ENCODE measurements at regions not wholly inside any gene's neighbourhood (a gene's known extent, or its start where the extent isn't known, plus 50 kb on each side); places are given as distances from the start of the nearest gene placed in this dataset.
"Not testable (repeated sequence)": the region's sequence is repeated elsewhere in the genome, so short reads cannot be mapped to it uniquely, and the experiment has no call there.

GRCh38 chr16:52770828-52771227, 223.9 kb upstream of the TOX3 start:
- H3K9me3 ChIP-seq, result no peaks in the 10 kb centered on the region; the same call in 1 of the 2 replicates
- H3K27me3 ChIP-seq, result peaks cover 38% of the 10 kb centered on the region
- DNase-seq, result no peak
- H3K4me3 ChIP-seq, result no peak overlapping the region
- H3K36me3 ChIP-seq, result no peaks in the 10 kb centered on the region

- Histone ChIP-seq H3K9me3 (no peaks in the 10 kb centered on the region), H3K36me3 (no peaks in the 10 kb centered on the region)
These were observed 211.5 kb upstream of the TOX3 start for GRCh38 chr16:52758473-52758855.

GRCh38 chr16:52757746-52758472, 211.0 kb upstream of the TOX3 start:
- H3K9me3 ChIP-seq, result no peaks in the 10 kb centered on the region
- H3K36me3 ChIP-seq, result no peaks in the 10 kb centered on the region
- peaks cover under 1% of the 10 kb centered on the region; the same call in 1 of the 2 replicates for H3K27me3 ChIP-seq
- H3K4me3 ChIP-seq, result no peak overlapping the region
- DNase-seq, result no peak

More at GRCh38 chr16:52758473-52758855, 211.5 kb upstream of the TOX3 start:
- H3K4me3 ChIP-seq, result no peak overlapping the region
- DNase-seq, result no peak
- H3K27me3 ChIP-seq, result peaks cover 6% of the 10 kb centered on the region; the same call in 1 of the 2 replicates

DNA sequence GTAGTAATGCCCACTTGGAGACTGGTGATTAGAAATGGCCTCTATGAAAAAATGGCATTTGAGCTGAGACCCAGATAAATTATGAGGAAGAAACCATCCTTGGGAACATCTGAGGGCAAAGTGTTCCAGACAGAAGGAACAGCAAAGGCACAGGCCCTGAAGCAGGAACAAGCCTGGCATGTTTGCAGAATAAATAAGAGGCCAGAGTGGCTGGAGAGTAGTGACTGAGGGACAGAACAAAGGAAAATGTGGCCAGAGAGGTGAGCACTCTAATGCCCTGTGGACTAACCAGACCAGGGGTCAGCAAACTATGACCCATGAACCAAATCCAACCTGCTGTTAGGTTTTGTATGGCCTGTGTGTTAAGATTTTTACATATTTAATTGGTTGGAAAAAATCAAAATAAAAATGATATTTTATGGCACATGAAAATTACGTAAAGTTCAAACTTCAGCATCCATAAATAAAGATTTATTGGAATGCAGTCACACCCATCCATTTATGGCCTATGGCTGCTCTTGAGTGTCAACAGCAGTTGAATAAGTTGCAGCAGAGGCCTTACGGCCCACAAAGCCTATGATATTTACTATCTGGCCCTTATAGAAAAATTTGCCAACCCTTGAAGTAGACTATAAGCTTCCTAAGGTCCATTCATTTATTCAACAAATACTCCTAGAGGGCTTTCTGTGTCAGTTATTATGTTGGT, 210.0 kb upstream of the TOX3 start:
- Histone ChIP-seq H3K9me3 (no peaks in the 10 kb centered on the region), H3K4me3 (no peak overlapping the region), H3K27me3 (peaks cover 5% of the 10 kb centered on the region), H3K36me3 (no peaks in the 10 kb centered on the region)
- DNase-seq, result no peak

DNA sequence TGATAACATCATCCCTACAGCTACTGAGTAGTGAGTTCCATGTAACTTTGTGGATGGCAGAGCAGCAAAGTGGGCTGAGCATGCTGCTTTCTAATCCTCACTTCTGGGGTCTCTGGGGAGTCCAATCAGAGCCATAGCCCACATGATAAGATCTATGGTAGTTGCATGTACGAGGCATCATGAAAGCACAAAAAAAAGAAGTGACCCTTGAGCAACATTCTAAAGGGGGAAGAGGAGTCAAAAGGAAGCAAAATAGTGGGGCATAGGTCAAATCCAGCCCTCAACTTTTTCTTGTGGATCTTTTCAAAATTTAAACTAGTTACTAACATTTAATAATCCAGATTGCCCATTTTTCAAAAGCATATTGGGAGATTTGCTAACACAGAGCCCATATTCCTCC, 208.5 kb upstream of the TOX3 start:
- Histone ChIP-seq H3K36me3 (no peaks in the 10 kb centered on the region), H3K27me3 (peaks cover 5% of the 10 kb centered on the region), H3K9me3 (no peaks in the 10 kb centered on the region), H3K4me3 (no peak overlapping the region)
- DNase-seq, result no peak

DNA sequence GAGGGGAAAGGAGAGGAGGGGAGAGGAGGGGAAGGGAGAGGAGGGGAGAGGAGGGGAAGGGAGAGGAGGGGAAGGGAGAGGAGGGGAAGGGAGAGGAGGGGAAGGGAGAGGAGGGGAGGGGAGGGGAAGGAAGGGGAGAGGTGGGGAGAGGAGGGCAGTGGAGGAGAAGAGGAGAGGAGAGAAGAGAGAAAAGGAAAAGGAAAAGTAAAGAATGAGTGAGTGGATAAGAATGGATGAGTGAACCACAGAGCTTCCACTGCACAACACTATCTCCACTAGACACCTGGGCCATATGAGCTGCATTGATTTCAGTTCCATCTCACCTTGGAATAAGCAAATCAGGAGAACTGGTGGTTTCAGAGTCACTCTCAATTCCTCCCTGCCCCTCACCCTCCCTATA, 204.1 kb upstream of the TOX3 start:
- Histone ChIP-seq H3K27me3 (peaks cover 14% of the 10 kb centered on the region), H3K9me3 (no peaks in the 10 kb centered on the region; the same call in 1 of the 2 replicates), H3K4me3 (no peak overlapping the region), H3K36me3 (no peaks in the 10 kb centered on the region)
- DNase-seq, result no peak

DNA sequence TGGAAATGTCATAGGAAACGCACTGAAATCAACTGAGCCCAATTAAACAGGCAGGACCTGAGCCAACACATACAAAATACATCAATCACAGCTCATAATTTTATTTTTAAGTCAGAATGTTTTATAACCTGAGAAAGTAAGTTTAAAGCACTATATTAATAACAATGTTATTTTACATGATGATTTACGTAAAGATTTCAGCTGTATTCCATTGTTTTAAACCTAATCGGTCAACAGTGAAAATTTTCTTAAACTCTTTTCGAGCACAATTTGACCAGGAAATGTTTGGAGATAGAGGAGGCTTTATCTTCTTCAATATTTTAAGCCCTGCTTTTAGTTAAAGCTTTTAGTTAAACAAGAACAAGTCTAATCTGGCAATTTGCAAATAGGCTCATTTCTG, 201.8 kb upstream of the TOX3 start:
- DNase-seq, result no peak
- H3K9me3 ChIP-seq, result no peaks in the 10 kb centered on the region; the same call in 1 of the 2 replicates
- no peaks in the 10 kb centered on the region for H3K36me3 ChIP-seq
- no peak overlapping the region for H3K4me3 ChIP-seq
- peaks cover 14% of the 10 kb centered on the region for H3K27me3 ChIP-seq

DNA sequence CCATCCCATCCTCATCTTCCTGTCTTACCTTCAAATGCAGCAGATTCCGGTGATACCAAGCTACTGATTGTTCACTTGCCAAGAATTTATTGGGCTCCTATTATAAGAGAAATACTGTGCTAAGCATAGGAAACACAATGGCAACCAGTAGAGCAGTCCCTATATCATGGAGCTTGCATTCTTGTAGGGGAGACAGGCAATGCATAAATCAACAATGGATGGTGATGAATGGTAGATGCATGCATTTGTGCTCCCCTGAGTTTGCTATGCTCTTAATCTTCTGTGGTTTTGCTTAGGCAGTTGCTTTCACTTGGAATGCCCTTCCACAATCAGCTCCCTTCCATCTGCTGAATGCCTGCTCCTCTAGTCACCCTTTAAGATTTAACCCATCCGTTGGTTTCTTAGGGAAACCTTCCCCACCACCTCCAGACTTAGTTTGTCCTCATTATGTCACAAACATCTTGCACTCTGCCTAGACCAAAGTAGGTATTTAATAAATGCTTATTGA, 200.2 kb upstream of the TOX3 start:
- Histone ChIP-seq H3K27me3 (peaks cover 9% of the 10 kb centered on the region), H3K4me3 (no peak overlapping the region), H3K36me3 (no peaks in the 10 kb centered on the region), H3K9me3 (no peaks in the 10 kb centered on the region; the same call in 1 of the 2 replicates)
- DNase-seq, result no peak

DNA sequence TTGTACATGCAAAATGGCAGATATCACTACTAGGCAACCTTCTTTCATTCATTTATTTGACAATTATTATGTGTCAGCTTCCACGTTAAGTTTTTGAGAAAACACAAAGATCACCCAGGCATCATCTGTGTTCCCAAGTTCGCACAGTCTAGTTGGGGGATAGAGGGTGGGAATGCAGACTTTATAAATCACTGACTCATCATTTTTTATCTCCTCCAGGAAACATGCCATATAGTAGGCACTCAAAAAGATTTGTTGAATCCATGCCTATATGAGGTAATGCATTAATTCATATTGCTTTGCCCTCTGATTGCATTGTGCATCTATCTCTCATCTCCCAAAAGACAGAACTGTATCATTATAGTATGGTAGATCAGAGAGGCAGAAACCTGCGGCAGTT, 196.8 kb upstream of the TOX3 start:
- H3K4me3 ChIP-seq, result no peak overlapping the region
- H3K36me3 ChIP-seq, result no peaks in the 10 kb centered on the region
- no peak for DNase-seq
- peaks cover 5% of the 10 kb centered on the region for H3K27me3 ChIP-seq
- H3K9me3 ChIP-seq, result no peaks in the 10 kb centered on the region; the same call in 1 of the 2 replicates

GRCh38 chr16:52742608-52743170, 195.7 kb upstream of the TOX3 start:
- no peak overlapping the region for H3K4me3 ChIP-seq
- no peaks in the 10 kb centered on the region; the same call in 1 of the 2 replicates for H3K9me3 ChIP-seq
- H3K36me3 ChIP-seq, result no peaks in the 10 kb centered on the region
- H3K27me3 ChIP-seq, result peaks cover 3% of the 10 kb centered on the region
- DNase-seq, result no peak

DNA sequence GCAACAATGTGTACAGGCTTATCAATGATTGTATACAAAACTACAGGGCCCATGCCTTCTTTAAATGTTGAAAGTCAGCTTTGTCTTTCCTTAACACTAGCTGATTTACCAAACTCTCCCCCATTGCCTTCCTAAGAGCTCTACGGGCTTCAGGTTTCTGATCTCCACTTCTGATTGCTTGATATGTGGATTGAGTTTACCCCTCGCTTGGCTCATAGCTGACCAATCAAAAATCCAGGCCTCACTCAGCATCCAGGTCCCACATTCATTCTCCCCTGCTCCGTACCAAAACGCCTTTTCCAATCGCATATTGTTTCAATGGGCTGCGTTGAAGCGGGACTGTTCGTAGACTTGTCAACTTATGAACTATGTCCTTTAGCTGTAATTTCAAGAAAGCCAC, 195.1 kb upstream of the TOX3 start:
- Histone ChIP-seq H3K36me3 (no peaks in the 10 kb centered on the region), H3K27me3 (no peaks in the 10 kb centered on the region; the same call in 1 of the 2 replicates)
- no peak for DNase-seq

GRCh38 chr16:52741351-52741750, 194.4 kb upstream of the TOX3 start:
- Histone ChIP-seq H3K36me3 (no peaks in the 10 kb centered on the region), H3K27me3 (no peaks in the 10 kb centered on the region; the same call in 1 of the 2 replicates), H3K4me3 (no peak overlapping the region), H3K9me3 (no peaks in the 10 kb centered on the region)
- DNase-seq, result no peak

More for the DNA sequence above, 195.1 kb upstream of the TOX3 start:
- Histone ChIP-seq H3K4me3 (no peak overlapping the region), H3K9me3 (no peaks in the 10 kb centered on the region)

DNA sequence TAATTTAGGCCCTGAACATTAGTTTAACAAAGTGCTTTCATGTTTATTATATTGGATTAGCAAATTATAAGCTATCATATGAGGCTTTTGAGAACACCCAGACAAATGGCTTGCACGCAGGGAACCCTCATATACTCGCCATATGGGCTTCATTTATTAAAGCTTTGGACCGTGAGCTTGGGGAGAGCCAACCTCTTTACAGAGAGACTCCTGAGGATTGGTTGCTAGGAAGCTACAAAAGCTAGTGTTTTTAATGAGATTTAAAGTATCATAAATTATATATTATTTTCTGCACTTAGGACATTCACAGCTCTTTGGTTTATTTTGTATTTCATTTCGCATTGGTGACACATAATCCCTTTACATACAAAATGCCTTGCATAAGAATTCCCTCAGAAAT, 193.8 kb upstream of the TOX3 start:
- Histone ChIP-seq H3K27me3 (no peaks in the 10 kb centered on the region; the same call in 1 of the 2 replicates), H3K9me3 (no peaks in the 10 kb centered on the region), H3K36me3 (no peaks in the 10 kb centered on the region), H3K4me3 (no peak overlapping the region)
- no peak for DNase-seq

DNA sequence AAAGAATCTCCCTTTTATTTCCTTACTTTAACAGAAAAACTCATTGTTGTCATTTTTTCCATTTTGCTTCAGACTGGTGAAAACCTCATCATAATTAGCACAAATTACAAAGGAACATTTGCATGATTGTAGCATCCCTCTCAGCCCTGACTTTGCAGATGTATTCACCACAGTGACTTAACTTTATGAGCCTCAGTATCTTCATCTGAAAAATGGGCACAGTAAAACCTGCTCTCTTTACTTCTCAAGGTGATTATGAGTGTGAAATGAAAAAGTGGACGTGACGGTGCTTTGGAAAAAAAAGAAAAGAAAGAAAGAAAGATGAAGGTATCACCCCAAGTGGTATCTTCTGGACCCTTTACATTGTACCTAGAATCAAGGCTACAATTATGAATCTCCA, 193.4 kb upstream of the TOX3 start:
- H3K9me3 ChIP-seq, result no peaks in the 10 kb centered on the region
- no peaks in the 10 kb centered on the region for H3K36me3 ChIP-seq
- no peak overlapping the region for H3K4me3 ChIP-seq
- no peak for DNase-seq
- no peaks in the 10 kb centered on the region; the same call in 1 of the 2 replicates for H3K27me3 ChIP-seq

GRCh38 chr16:52738992-52739391, 192.0 kb upstream of the TOX3 start:
- not testable (repeated sequence) for DNase-seq, H3K4me3 ChIP-seq, H3K27me3 ChIP-seq, H3K9me3 ChIP-seq, H3K36me3 ChIP-seq

GRCh38 chr16:52731219-52731875, 184.4 kb upstream of the TOX3 start:
- Histone ChIP-seq H3K4me3 (no peak overlapping the region), H3K27me3 (peaks cover 6% of the 10 kb centered on the region; the same call in 1 of the 2 replicates), H3K36me3 (no peaks in the 10 kb centered on the region), H3K9me3 (no peaks in the 10 kb centered on the region)
- no peak for DNase-seq

DNA sequence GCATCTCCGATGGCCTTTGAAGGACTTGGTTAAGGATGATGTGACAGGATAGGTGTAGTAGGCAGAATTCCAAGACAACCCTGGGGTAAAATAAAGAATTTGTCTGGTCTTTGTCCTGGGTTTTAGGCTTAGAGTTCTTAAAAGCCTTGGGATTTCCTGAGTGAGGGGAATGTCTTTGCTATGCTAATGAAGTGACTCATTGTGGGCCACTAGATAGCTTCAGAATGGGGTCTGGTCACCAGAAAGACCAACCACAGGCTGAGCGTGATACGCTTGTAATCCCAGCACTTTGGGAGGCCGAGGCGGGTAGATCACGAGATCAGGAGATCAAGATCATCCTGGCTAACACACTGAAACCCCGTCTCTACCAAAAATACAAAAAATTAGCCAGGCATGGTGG, 182.8 kb upstream of the TOX3 start:
- Histone ChIP-seq H3K4me3 (no peak overlapping the region), H3K9me3 (no peaks in the 10 kb centered on the region), H3K36me3 (no peaks in the 10 kb centered on the region), H3K27me3 (peaks cover 6% of the 10 kb centered on the region)
- no peak for DNase-seq
